GM21423 (cell line): ENCODE measurements at regions not wholly inside any gene's neighbourhood (a gene's known extent, or its start where the extent isn't known, plus 50 kb on each side); places are given as distances from the start of the nearest gene placed in this dataset.

Source experiments
- ATAC-seq: cut with Tn5 transposase; IDR thresholded peaks from one replicate; pipeline ENCODE4 v1.9.1; 2021; ENCODE audit warnings: mild to moderate bottlenecking, moderate library complexity; ENCODE audit not compliant: unreplicated experiment

GRCh38 chr10:3471927-3472286 is 299.3 kb upstream of the PITRM1 start:
- no peak for ATAC-seq

DNA sequence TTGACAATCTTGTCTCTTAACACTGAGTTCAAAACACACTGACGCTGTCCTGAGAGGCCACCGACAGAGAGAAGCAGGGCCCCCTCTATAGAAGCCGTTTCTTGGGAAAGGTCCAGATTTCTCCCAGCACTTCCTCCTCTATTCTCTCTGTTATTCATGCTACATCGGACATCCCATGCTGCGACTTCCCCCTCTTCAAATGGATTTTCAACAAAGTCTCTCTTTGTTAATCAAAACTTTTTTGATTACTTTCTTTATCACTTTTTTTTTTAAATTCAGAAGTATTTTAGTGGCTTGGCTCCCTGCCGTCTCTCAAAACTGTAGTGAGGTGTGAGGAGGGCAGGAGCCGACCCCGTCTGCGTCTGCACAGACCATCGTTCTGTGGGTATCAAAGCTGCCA is 298.9 kb upstream of the PITRM1 start:
- no peak for ATAC-seq

DNA sequence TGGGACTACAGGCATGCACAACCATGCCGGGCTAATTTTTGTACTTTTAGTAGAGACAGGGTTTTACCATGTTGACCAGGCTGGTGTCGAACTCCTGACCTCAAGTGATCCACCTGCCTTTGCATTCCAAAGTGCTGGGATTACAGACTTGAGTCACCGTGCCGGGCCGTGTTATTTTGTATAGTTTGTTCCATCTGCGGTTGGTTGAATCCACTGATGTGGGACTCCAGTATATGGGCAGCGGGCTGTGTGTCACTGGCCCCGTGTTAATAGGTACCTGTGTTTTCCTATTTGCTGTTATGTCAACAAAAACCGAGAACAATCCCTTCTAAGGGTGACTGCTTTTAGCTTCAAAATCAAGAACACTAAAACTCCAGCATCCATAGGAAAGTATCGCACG is 297.6 kb upstream of the PITRM1 start:
- no peak for ATAC-seq

DNA sequence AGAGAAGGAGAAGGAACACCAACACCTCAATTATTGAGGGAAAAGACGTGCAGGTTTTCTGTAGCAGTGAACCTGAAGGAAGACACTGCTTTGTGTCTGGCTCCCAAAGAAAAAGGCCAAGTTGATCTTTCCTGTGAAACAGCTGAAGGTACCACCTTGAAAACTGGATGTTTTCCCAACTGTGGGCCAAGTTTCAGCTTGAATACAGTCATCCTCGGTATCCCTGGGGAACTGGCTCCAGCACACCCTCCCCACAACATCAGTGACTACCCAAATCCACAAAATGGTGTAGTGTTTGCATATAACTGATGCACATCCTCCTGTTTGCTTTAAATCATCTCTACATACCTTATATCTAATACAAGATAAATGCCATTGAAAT is 297.0 kb upstream of the PITRM1 start:
- no peak for ATAC-seq

- ATAC-seq = no peak
These were observed 296.5 kb upstream of the PITRM1 start for GRCh38 chr10:3468919-3469638.

GRCh38 chr10:3467052-3467951 is 294.7 kb upstream of the PITRM1 start:
- no peak for ATAC-seq

- ATAC-seq = no peak
These were observed 292.9 kb upstream of the PITRM1 start for GRCh38 chr10:3465406-3465891.

- no peak for ATAC-seq
These were observed 292.3 kb upstream of the PITRM1 start for GRCh38 chr10:3464760-3465405.

- ATAC-seq = no peak
These were observed 288.0 kb upstream of the PITRM1 start for GRCh38 chr10:3460420-3461128.

DNA sequence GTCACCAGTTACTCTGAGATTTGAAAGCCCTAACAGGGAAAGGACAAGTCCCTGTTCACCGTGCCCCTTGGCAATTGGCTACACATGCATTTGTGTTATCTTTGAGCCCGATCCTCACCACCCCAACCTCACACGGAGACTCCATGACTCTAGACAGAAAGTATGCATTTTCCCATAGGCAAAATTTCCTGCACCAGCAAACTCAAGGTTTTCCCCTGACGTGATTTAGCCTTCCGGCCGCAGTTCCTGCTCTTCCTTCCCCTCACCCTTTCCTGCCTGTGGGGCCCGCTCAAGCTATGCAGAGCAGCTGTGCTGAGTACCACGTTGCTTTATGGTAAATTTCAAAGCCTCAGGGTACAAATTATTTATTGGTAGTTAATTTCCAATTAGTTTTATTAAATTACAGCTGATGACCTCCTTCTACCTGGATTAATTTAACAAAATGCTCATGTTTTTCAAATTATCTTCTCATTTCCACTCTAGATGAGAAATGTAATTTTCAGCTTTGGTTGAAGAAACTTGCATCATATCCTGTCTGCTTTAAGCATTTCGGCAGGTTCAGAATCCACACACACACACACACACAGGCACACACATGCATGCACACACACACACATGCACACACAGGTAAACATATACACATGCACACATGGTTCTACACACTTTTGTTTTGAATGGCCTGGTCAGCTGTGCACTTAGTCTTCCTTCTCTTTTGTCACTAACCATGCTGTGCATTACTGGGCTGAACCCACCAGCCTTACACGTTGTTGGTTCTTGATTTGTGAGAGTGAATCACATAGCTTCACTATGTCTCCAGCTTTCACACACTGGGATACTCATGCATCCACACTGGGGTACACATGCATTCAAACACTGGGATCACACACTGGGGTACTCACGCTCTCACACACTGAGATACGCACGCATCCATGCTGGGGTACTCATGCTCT is 283.1 kb upstream of the PITRM1 start:
- ATAC-seq = no peak

DNA sequence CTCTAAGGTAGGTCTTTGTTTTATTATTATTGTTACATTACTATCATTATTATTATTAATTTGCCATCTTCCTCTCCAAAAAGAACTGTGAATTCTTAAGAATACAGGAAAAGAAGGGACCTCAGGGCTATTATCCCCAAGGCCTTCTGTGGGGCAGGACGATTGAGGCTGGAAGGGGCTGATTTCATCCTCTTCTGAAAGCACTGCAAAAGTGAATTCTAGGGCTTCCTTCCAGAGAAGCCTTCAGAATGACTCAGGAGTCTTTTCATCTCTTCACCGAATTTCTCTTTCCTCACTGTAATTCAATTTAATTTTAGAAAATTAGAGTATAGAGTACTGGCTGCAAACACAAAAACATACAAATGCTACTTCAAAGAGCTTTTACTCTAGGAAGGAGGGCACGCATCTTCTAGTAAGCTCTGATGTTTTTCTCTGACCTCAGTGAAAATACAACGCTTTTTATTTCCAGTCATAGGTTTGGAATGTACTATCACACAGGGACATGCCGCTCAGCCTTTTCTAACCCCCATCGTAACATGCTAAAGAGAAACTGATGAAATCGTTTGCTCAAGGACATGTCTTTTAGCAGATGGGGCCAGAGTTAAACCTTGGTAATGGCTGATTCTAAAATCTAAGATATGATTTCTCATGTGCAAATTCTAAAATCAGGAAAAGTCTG is 280.2 kb upstream of the PITRM1 start:
- ATAC-seq = no peak

DNA sequence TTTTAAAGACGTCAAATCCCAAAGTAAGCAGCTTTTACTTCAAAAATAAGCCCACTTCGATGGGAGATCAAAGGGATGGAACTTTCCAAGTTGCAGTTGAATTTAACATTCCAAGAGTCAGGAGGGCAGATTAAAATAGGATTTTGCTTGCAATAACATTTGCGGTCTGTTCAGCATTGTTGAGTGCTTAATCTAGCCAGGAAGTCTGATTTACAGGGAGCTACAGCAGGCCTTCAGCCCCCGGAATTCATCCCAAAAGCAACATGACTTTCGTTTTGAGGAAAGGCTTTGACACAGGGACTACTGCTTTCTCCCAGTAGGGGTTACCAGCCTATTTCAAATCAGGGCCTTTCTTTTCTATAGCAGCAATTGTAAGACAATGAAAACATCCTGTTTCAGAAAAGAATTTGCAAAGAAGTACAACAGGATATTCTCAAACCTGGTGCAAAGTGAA is 279.6 kb upstream of the PITRM1 start:
- no peak for ATAC-seq

DNA sequence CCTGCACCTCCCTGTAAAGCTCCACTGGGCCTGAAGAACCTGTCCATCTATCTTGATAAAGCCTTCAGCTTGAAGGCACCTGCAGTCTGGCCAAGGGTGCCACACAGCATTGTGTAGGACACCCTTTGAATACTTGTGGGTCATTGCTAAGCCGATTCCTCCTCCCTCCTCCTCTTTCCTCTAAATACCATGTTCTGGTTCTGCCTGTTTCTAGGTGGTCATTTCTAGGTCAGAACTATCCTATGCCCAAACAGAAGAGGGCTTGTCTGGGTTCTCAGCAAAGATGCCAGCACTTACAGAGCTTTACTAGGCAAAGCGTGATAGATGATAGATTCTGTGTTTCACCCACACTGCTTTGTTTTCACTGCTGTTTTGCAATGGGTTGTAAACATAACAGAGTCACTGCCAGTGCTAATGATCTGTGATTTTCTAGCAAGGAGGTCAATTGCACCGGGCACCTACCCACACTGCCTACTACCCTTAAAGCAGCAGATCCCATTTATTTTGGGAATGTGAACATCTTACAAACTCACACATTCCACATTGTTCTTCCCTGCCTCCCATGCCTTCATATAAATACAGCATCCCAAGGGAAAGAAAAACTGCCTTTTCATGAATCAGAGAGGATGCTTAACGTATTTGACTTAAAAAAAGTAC is 279.1 kb upstream of the PITRM1 start:
- no peak for ATAC-seq

DNA sequence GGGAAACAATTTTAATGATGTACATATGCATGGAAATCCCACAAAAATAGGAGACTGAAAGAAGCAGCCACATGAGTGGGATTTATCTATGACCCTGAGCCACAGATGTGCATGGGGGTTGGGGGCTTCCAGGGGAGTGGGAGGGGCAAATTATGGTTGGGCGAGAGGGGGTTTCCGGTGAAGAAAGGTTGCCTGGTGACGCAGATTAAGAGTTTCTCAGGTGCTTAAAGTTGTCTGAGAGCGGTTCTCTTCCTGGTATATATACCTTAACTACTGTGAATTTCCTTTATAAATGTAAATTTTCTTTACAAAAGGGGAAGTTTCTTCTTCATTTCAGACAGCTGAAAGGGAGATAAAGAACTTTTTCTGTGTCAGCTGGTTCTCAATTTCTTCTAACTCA is 273.6 kb upstream of the PITRM1 start:
- no peak for ATAC-seq

DNA sequence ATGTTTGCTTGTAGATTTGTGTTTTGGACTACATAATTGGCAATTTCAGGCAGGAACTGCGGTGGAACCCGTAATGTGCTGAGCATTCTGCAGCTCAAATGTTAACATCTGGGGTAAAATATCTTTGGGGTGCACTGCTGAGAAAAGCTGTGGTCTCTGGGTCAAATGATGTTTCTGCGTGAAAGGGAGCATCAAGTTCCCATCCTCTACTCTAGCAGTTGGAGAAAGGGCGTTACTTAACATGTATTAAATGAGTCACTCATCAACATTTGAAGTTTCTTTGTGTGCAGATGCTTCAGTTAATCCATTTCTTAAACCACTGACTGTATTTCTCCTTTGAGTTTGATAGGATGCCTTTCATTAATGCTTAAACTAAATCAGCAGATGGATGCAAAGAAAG is 273.1 kb upstream of the PITRM1 start:
- no peak for ATAC-seq

DNA sequence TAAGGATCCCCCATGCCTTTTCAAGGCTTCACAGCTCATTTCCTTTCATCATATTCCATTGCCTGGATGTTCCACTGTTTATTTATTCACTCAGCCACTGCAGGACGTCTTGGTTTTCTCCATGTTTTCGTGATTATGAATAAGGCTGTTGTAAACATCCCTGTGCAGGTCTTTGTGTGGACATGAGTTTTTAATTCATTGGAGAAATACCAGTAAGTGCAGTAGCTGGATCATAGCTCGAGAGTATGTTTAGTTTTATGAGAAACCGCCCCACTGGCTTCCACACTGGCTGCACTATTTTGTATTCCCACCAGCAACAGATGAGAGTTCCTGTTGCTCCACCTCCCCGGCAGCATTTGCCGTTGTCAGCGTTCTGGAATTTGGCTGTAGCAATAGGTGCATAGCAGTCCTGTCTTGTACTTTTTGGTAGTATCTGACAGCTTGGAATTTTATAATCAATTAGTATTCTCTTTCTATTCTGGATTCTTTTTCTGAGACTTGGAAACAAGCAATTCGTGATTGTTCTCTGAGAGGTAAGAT is 269.9 kb upstream of the PITRM1 start:
- ATAC-seq = no peak

GRCh38 chr10:3439183-3439582 is 266.6 kb upstream of the PITRM1 start:
- no peak for ATAC-seq

- ATAC-seq = no peak
These were observed 266.0 kb upstream of the PITRM1 start for GRCh38 chr10:3438606-3439005.

DNA sequence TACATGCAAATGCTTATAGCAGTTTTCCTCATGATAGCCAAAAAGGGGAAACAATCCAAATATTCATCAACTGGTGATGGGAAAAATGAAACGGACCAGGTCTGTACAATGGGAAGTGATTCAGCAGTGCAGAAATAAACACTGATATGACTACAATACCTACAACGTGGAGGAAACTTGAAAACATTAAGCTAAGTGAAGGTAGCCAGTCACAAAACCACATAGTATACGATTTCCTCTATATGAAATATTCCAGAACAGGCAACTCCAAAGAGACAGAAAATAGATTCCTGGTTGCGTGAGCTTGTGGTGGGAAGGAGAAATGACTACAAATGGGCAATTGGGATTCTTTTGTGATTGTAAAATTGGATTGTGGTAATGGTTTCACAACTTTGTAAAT is 263.1 kb upstream of the PITRM1 start:
- no peak for ATAC-seq
